SK-N-SH (cell line): ENCODE measurements at regions not wholly inside any gene's neighbourhood (a gene's known extent, or its start where the extent isn't known, plus 50 kb on each side); places are given as distances from the start of the nearest gene placed in this dataset.
"Not testable (repeated sequence)": the region's sequence is repeated elsewhere in the genome, so short reads cannot be mapped to it uniquely, and the experiment has no call there.

Source experiments
- CTCF ChIA-PET: fragments of 300-600, 350-600 bp; formaldehyde crosslinking; extraction: SDS; loops from one replicate; lab custom pipeline; 2021; lab: Yijun Ruan, JAX
- POLR2A ChIA-PET: fragments of 350-600 bp; sonication (Branson Sonifier 250); formaldehyde crosslinking; extraction: SDS; loops from one replicate; lab custom pipeline; 2020; ENCODE audit warnings: antibody characterized with exemption, inconsistent platforms; lab: Yijun Ruan, JAX
- DNase-seq: peaks from one replicate; pipeline ENCODE4 v3.0.0; 2012
- H2AFZ ChIP-seq: fragments of 200-600 bp; sonication (generic); 2 replicates; pipeline ENCODE4 v1.8.1; 2016; ENCODE audit warnings: antibody characterized with exemption, mild to moderate bottlenecking, low read depth
- H3F3A ChIP-seq: fragments of 200-600 bp; sonication (generic); replicated peaks from 2 replicates; pipeline ENCODE3; 2016; ENCODE audit warnings: antibody characterized with exemption, mild to moderate bottlenecking; ENCODE audit not compliant: insufficient read depth
- H3K27ac ChIP-seq, 2 experiments: fragments of 200-500 bp in 1 of 2; fragments of 200-600 bp in 1 of 2; sonication (Bioruptor generic) in 1 of 2; sonication (generic), shearing (Covaris generic) in 1 of 2; 2 replicates each; pipeline versions ENCODE4 v1.5.1 to v1.6.1; 2014 to 2016; ENCODE audit warnings: low read depth in 2 of 2, inconsistent platforms in 1 of 2, low read length in 1 of 2, mild to moderate bottlenecking in 1 of 2, mixed read lengths in 1 of 2
- H3K27me3 ChIP-seq: fragments of 200-600 bp; sonication (generic), shearing (Covaris generic); 2 replicates; pipeline ENCODE4 v1.6.1; 2016; ENCODE audit warnings: mixed run types; ENCODE audit not compliant: insufficient read depth
- H3K36me3 ChIP-seq, 2 experiments: fragments of 200-500 bp in 1 of 2; fragments of 200-600 bp in 1 of 2; sonication (Bioruptor generic) in 1 of 2; sonication (generic) in 1 of 2; replicated peaks in 1 of 2; 2 replicates each; pipeline versions ENCODE3 to v1.5.1; 2014 to 2016; ENCODE audit warnings: low read length in 1 of 2, mild to moderate bottlenecking in 1 of 2; ENCODE audit not compliant: insufficient read depth in 2 of 2, control insufficient read depth in 1 of 2
- H3K4me1 ChIP-seq, 2 experiments: fragments of 200-500 bp in 1 of 2; fragments of 200-600 bp in 1 of 2; sonication (Bioruptor generic) in 1 of 2; sonication (generic), shearing (Covaris generic) in 1 of 2; 2 replicates each; pipeline versions ENCODE4 v1.5.1 to v1.6.1; 2014 to 2016; ENCODE audit warnings: low read depth in 1 of 2, low read length in 1 of 2, mixed run types in 1 of 2; ENCODE audit not compliant: insufficient read depth in 2 of 2, control insufficient read depth in 1 of 2
- H3K4me2 ChIP-seq: fragments of 200-600 bp; sonication (generic), shearing (Covaris generic); 2 replicates; pipeline ENCODE4 v1.6.1; 2017; ENCODE audit warnings: mixed run types
- H3K4me3 ChIP-seq, 2 experiments: fragments of 200-500 bp in 1 of 2; fragments of 200-600 bp in 1 of 2; sonication (Bioruptor generic) in 1 of 2; sonication (generic), shearing (Covaris generic) in 1 of 2; 2 replicates each; pipeline versions ENCODE4 v1.5.1 to v1.8.1; 2014 to 2016; ENCODE audit warnings: low read depth in 2 of 2, inconsistent platforms in 1 of 2, low read length in 1 of 2, mild to moderate bottlenecking in 1 of 2, mixed read lengths in 1 of 2, moderate library complexity in 1 of 2
- H3K79me2 ChIP-seq: fragments of 200-600 bp; sonication (generic); 2 replicates; pipeline ENCODE4 v1.8.1; 2017; ENCODE audit warnings: mild to moderate bottlenecking; ENCODE audit not compliant: insufficient read depth
- H3K9ac ChIP-seq: fragments of 200-600 bp; sonication (generic); 2 replicates; pipeline ENCODE4 v1.6.1; 2017; ENCODE audit warnings: mixed run types
- H3K9me2 ChIP-seq: fragments of 200-600 bp; sonication (generic); 2 replicates; pipeline ENCODE4 v1.6.1; 2017; ENCODE audit warnings: mixed run types
- H3K9me3 ChIP-seq: fragments of 200-600 bp; sonication (generic); 2 replicates; pipeline ENCODE4 v1.6.1; 2017; ENCODE audit warnings: mixed run types, mild to moderate bottlenecking, moderate library complexity
- H4K20me1 ChIP-seq: fragments of 200-600 bp; sonication (generic); 2 replicates; pipeline ENCODE4 v1.6.1; 2017; ENCODE audit warnings: mild to moderate bottlenecking, mixed run types; ENCODE audit not compliant: insufficient read depth
- RAD21 ChIP-seq: IDR thresholded peaks from 2 replicates; pipeline ENCODE4 v1.6.1; 2012; ENCODE audit warnings: mild to moderate bottlenecking, low read length
- WGBS: methylation state at CpG from one replicate; pipeline ENCODE4 v1.1.6; 2017; ENCODE audit warnings: low lambda C conversion rate; 5-methylcytosine and 5-hydroxymethylcytosine counted together

GRCh38 chr7:76774279-76774678 is 147.2 kb upstream of the POMZP3 start:
- H3K79me2 ChIP-seq, H3K4me3 ChIP-seq, H3K27me3 ChIP-seq, DNase-seq, H2AFZ ChIP-seq, H3K9me2 ChIP-seq, H3K4me1 ChIP-seq, H3F3A ChIP-seq, H4K20me1 ChIP-seq, H3K36me3 ChIP-seq, H3K4me2 ChIP-seq, POLR2A ChIA-PET, H3K9me3 ChIP-seq, H3K27ac ChIP-seq, CTCF ChIA-PET, H3K9ac ChIP-seq: not testable (repeated sequence)
- WGBS, result 13% methylated on average over 2 of the region's 2 CpGs
- TF ChIP-seq RAD21, result peak; percentile 19

- DNase-seq, CTCF ChIA-PET, H3K27me3 ChIP-seq, H3K9me3 ChIP-seq, H4K20me1 ChIP-seq, H3F3A ChIP-seq, H3K36me3 ChIP-seq, POLR2A ChIA-PET, H3K4me3 ChIP-seq, H3K79me2 ChIP-seq, H3K9ac ChIP-seq, H2AFZ ChIP-seq, H3K27ac ChIP-seq, H3K4me2 ChIP-seq, H3K9me2 ChIP-seq, H3K4me1 ChIP-seq: not testable (repeated sequence)
- 0% methylated on average over 1 of the region's 1 CpG for WGBS
Observed at GRCh38 chr7:76771980-76772379, 144.9 kb upstream of the POMZP3 start.

- H4K20me1 ChIP-seq, H3K9me3 ChIP-seq, POLR2A ChIA-PET, H3K27me3 ChIP-seq, H3K36me3 ChIP-seq, H3K4me2 ChIP-seq, H3K9me2 ChIP-seq, H3K9ac ChIP-seq, H3F3A ChIP-seq, H3K4me3 ChIP-seq, CTCF ChIA-PET, H3K79me2 ChIP-seq, DNase-seq, H3K27ac ChIP-seq, H2AFZ ChIP-seq, H3K4me1 ChIP-seq: not testable (repeated sequence)
- 59% methylated on average over 3 of the region's 3 CpGs for WGBS
Observed at GRCh38 chr7:76763977-76764376, 136.9 kb upstream of the POMZP3 start.

GRCh38 chr7:76760546-76761220 is 133.6 kb upstream of the POMZP3 start:
- CTCF ChIA-PET, H3K4me2 ChIP-seq, H3K79me2 ChIP-seq, H3K27me3 ChIP-seq, H3F3A ChIP-seq, DNase-seq, H3K36me3 ChIP-seq, POLR2A ChIA-PET, H3K4me3 ChIP-seq, H3K4me1 ChIP-seq, H2AFZ ChIP-seq, H3K9ac ChIP-seq, H3K9me3 ChIP-seq, H3K9me2 ChIP-seq, H4K20me1 ChIP-seq, H3K27ac ChIP-seq: not testable (repeated sequence)
